Osteoblast (primary cell): ENCODE measurements at regions not wholly inside any gene's neighbourhood (a gene's known extent, or its start where the extent isn't known, plus 50 kb on each side); places are given as distances from the start of the nearest gene placed in this dataset. TPM values are rescaled to one million over a fixed set of nuclear protein-coding genes. Genes with fewer than 3 reads are reported as not detected.
A peak's percentile ranks its signal among the peaks of the same experiment; 100 is the strongest.

ENCODE experiments used
- DNase-seq: peaks from one replicate; pipeline ENCODE4 v3.0.0; 2011; ENCODE audit warnings: low spot score, mixed read lengths; ENCODE audit not compliant: insufficient read length; ENCODE audit errors: missing footprints
- H2AFZ ChIP-seq: 2 replicates; pipeline ENCODE4 v1.6.0; 2011; ENCODE audit warnings: mild to moderate bottlenecking, low read length
- H3K27ac ChIP-seq: 2 replicates; pipeline ENCODE4 v1.5.1; 2011; ENCODE audit warnings: mild to moderate bottlenecking, low read depth, low read length, moderate library complexity
- H3K27me3 ChIP-seq: 2 replicates; pipeline ENCODE4 v1.6.0; 2012; ENCODE audit warnings: mild to moderate bottlenecking, control low read depth, inconsistent platforms, low read length, moderate library complexity; ENCODE audit not compliant: insufficient read depth
- H3K36me3 ChIP-seq: 2 replicates; pipeline ENCODE4 v1.5.1; 2011; ENCODE audit warnings: mild to moderate bottlenecking, low read length, control low read depth, moderate library complexity; ENCODE audit not compliant: insufficient read depth
- H3K4me1 ChIP-seq: 2 replicates; pipeline ENCODE4 v1.5.1; 2011; ENCODE audit warnings: mild to moderate bottlenecking, low read length, control low read depth, moderate library complexity; ENCODE audit not compliant: insufficient read depth
- H3K4me2 ChIP-seq: 2 replicates; pipeline ENCODE4 v1.6.0; 2011; ENCODE audit warnings: mild to moderate bottlenecking, low read length; ENCODE audit not compliant: insufficient read depth
- H3K4me3 ChIP-seq: fragments of 200-600 bp; sonication (generic); 3 replicates; pipeline ENCODE4 v1.5.1; 2012; ENCODE audit warnings: mild to moderate bottlenecking, low read length, inconsistent platforms; ENCODE audit not compliant: insufficient read depth
- H3K79me2 ChIP-seq: 2 replicates; pipeline ENCODE4 v1.6.0; 2012; ENCODE audit warnings: mild to moderate bottlenecking, low read length, control low read depth, inconsistent platforms; ENCODE audit not compliant: insufficient read depth
- H3K9me3 ChIP-seq: 2 replicates; pipeline ENCODE4 v1.5.1; 2011; ENCODE audit warnings: low read depth, low read length, control low read depth
- H4K20me1 ChIP-seq: 2 replicates; pipeline ENCODE4 v1.6.0; 2012; ENCODE audit warnings: mild to moderate bottlenecking, low read length, control low read depth; ENCODE audit not compliant: insufficient read depth
- small RNA-seq: library from RNA; depleted of rRNA; stranded (forward); fragments of <200 nt; gene quantifications from one replicate; pipeline ENCODE3, GENCODE V24; 2012
- TF ChIP-seq, protein P1 (sequence below): IDR thresholded peaks from 2 replicates; pipeline ENCODE4 v1.5.1; 2011; ENCODE audit warnings: mild to moderate bottlenecking, low read depth, low read length, moderate library complexity; ENCODE audit errors: extremely low read depth

DNA sequence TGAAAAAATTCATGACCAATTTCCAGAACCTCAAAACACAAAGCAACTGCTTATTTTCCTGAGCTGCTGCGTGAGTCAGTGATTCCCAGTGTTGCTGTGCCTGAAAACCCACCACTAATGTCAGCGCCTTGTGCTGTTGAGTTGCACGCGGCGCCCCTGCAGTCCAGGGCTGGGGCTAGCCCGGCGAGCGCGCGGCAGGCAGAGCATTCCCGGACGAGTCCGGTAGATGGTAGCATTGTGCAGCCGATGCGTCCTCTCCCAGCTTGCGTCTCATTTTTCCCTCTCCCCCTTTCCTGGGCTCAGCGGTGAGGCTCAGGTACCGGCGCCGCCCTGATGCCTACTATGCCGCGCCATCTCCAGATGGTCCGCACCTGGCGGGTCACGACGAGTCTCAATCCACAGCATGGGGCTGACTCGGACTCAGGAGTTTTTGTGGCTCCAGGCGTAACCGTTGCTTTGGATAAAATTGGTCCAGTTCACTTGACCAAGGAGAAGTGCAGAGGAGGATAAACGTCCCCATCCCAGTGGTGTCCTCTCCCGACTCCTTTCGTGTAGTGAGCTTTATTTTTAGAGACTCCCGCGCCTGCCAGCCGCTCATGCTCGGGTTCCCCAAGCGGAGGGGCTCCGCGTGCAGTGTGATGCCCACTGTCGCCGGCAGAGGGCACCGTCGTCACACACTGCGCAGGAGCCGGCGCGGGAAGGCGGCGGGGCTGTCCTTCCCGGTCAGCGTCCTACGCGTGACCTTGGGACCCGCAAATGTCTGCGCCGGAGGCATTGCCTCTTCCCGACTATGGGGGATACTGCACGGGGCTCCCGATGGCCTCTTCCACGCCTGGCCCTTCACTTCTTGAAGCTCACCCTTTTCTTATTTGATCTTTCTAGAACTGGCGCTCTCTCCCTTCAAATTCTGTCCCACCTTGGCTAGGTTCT lies 53.6 kb upstream of the IGFBP7 start:
- Histone ChIP-seq H3K4me1 (peaks cover 9% of the 10 kb centered on the region), H3K27ac (peak overlapping the region; percentile 30), H4K20me1 (no peaks in the 10 kb centered on the region), H3K4me2 (peak overlapping the region; percentile 84), H3K79me2 (no peaks in the 10 kb centered on the region), H2AFZ (peak overlapping the region; percentile 85), H3K27me3 (peaks cover 16% of the 10 kb centered on the region), H3K36me3 (no peaks in the 10 kb centered on the region), H3K4me3 (peak overlapping the region; percentile 70), H3K9me3 (no peaks in the 10 kb centered on the region)
- TF ChIP-seq, protein P1, sequence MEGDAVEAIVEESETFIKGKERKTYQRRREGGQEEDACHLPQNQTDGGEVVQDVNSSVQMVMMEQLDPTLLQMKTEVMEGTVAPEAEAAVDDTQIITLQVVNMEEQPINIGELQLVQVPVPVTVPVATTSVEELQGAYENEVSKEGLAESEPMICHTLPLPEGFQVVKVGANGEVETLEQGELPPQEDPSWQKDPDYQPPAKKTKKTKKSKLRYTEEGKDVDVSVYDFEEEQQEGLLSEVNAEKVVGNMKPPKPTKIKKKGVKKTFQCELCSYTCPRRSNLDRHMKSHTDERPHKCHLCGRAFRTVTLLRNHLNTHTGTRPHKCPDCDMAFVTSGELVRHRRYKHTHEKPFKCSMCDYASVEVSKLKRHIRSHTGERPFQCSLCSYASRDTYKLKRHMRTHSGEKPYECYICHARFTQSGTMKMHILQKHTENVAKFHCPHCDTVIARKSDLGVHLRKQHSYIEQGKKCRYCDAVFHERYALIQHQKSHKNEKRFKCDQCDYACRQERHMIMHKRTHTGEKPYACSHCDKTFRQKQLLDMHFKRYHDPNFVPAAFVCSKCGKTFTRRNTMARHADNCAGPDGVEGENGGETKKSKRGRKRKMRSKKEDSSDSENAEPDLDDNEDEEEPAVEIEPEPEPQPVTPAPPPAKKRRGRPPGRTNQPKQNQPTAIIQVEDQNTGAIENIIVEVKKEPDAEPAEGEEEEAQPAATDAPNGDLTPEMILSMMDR = peak; percentile 75
- peak; percentile 93 for DNase-seq

DNA sequence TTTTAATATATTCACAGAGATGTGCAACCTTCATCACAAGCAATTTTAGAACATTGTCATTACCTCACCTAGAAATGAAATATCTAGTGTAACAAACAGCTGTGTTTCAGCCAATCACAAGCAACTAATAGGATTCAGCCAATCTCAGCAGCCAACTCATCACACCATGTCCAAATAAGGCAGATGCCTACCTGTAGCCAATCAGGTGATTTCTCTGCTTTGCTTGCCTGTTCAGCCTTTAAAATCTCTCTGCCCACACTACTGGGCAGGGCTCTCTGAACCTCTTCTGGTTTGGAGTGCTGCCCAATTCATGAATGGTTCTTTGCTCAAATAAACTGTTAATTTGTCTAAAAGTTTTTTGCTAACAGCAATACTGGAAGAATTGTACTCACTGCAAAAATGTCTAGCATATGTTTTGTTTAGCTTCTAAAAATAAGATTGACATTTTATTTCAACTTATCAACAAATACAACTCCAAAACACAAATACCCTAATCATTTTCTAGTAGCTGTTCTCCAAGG lies 52.4 kb upstream of the IGFBP7 start:
- TF ChIP-seq, protein P1 = no peak
- H3K4me2 ChIP-seq = no peak overlapping the region
- DNase-seq = no peak
- no peak overlapping the region for H3K27ac ChIP-seq
- H3K36me3 ChIP-seq = no peaks in the 10 kb centered on the region
- no peak overlapping the region for H2AFZ ChIP-seq
- no peaks in the 10 kb centered on the region for H4K20me1 ChIP-seq
- no peaks in the 10 kb centered on the region for H3K9me3 ChIP-seq
- no peak overlapping the region for H3K4me3 ChIP-seq
- H3K27me3 ChIP-seq = peaks cover 16% of the 10 kb centered on the region
- H3K79me2 ChIP-seq = no peaks in the 10 kb centered on the region
- peaks cover 12% of the 10 kb centered on the region for H3K4me1 ChIP-seq

Small RNA genes lying in the stretch of these regions (small RNA-seq; reads per million reads assigned to genes)
- gene SRIP1 = not detected
